ENCODE measurements at regions not wholly inside any gene's neighbourhood (a gene's known extent, or its start where the extent isn't known, plus 50 kb on each side); places are given as distances from the start of the nearest gene placed in this dataset.

GRCh38 chr4:83772685-83773084 is 236.8 kb downstream of the GPAT3 start:
- Histone ChIP-seq H3K27ac (ENCODE audit: insufficient read length, low read depth, low read length) (no peak overlapping the region), H3K9ac (ENCODE audit: extremely low read depth, insufficient read length, low read length) (no peak overlapping the region), H3K56ac (ENCODE audit: insufficient read length, low read depth, low read length) (no peak overlapping the region), H2AK5ac (ENCODE audit: insufficient read length, low read length) (no peak overlapping the region), H2BK20ac (ENCODE audit: low read depth, low read length, poor library complexity, severe bottlenecking) (no peak overlapping the region), H3K4me2 (ENCODE audit: insufficient read depth, insufficient read length, low read length) (no peak overlapping the region), H4K5ac (ENCODE audit: insufficient read length, low read depth, low read length) (no peak overlapping the region), H2BK120ac (ENCODE audit: low read depth, low read length, poor library complexity, severe bottlenecking) (no peak overlapping the region), H3K18ac (ENCODE audit: insufficient read length, low read depth, low read length) (no peak overlapping the region), H3K4ac (ENCODE audit: low read depth, low read length) (no peak overlapping the region), H3K79me2 (ENCODE audit: insufficient read depth, low read length) (no peaks in the 10 kb centered on the region), H3K23me2 (ENCODE audit: insufficient read length, low read depth, low read length, poor library complexity, severe bottlenecking) (no peaks in the 10 kb centered on the region), H4K20me1 (ENCODE audit: control insufficient read depth, insufficient read depth, insufficient read length) (no peaks in the 10 kb centered on the region), H3K79me1 (ENCODE audit: insufficient read depth, low read depth, low read length, poor library complexity, severe bottlenecking) (no peaks in the 10 kb centered on the region), H2BK12ac (ENCODE audit: insufficient read length, low read depth, low read length) (no peak overlapping the region), H4K91ac (ENCODE audit: insufficient read length, low read depth, low read length) (no peak overlapping the region), H3K9me3 (ENCODE audit: control insufficient read depth, low read depth, low read length) (no peaks in the 10 kb centered on the region), H3K4me1 (ENCODE audit: insufficient read depth, low read length) (no peaks in the 10 kb centered on the region), H3T11ph (ENCODE audit: low read length) (no peak overlapping the region), H2BK5ac (ENCODE audit: insufficient read length, low read length) (no peak overlapping the region), H2BK15ac (ENCODE audit: low read depth, low read length) (no peak overlapping the region), H3K14ac (ENCODE audit: insufficient read depth, low read length) (no peak overlapping the region), H4K8ac (replicated peaks; ENCODE audit: insufficient read length, low read depth, low read length) (no peak overlapping the region), H3K27me3 (ENCODE audit: insufficient read depth, low read length) (no peaks in the 10 kb centered on the region), H3K23ac (ENCODE audit: insufficient read length, low read depth, low read length) (no peak overlapping the region), H2AFZ (ENCODE audit: low read length) (no peak overlapping the region)
- TF ChIP-seq, protein P1, sequence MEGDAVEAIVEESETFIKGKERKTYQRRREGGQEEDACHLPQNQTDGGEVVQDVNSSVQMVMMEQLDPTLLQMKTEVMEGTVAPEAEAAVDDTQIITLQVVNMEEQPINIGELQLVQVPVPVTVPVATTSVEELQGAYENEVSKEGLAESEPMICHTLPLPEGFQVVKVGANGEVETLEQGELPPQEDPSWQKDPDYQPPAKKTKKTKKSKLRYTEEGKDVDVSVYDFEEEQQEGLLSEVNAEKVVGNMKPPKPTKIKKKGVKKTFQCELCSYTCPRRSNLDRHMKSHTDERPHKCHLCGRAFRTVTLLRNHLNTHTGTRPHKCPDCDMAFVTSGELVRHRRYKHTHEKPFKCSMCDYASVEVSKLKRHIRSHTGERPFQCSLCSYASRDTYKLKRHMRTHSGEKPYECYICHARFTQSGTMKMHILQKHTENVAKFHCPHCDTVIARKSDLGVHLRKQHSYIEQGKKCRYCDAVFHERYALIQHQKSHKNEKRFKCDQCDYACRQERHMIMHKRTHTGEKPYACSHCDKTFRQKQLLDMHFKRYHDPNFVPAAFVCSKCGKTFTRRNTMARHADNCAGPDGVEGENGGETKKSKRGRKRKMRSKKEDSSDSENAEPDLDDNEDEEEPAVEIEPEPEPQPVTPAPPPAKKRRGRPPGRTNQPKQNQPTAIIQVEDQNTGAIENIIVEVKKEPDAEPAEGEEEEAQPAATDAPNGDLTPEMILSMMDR (conservative IDR thresholded peaks at IDR 0.05) = no peak
- no peaks in the 10 kb centered on the region for H3K9me3 Mint-ChIP-seq
- H3K27ac Mint-ChIP-seq = no peak overlapping the region
- DNase-seq = no peak
- H3K4me1 Mint-ChIP-seq = peaks cover 9 to 18% of the 10 kb centered on the region in 2 experiments
- no peaks in the 10 kb centered on the region for H3K36me3 Mint-ChIP-seq (ENCODE audit: insufficient read depth in 1 of 3, low read depth in 3 of 3)
- H3K27me3 Mint-ChIP-seq (ENCODE audit: low read depth) = no peaks in the 10 kb centered on the region
- no peak overlapping the region for H3K4me3 Mint-ChIP-seq
- WGBS (ENCODE audit: extremely low coverage, insufficient read length, low lambda C conversion rate) = no CpG with 5 or more reads among the region's 2 CpGs
